HepG2 (cell line): ENCODE measurements at regions not wholly inside any gene's neighbourhood (a gene's known extent, or its start where the extent isn't known, plus 50 kb on each side); places are given as distances from the start of the nearest gene placed in this dataset.

Experiments
- ATAC-seq: fragments of 200-7000 bp; cut with Tn5 transposase; 3 replicates; pipeline ENCODE4 v1.9.1; 2020; ENCODE audit warnings: mild to moderate bottlenecking, moderate library complexity
- BruUV-seq: library from RNA; stranded (reverse); fragments of 400-500 nt; replicated peaks from 2 replicates; lab custom pipeline; 2021; lab: Mats Ljungman, UMichigan
- CTCF ChIA-PET: fragments of 300-600 bp; formaldehyde crosslinking; extraction: SDS; loops from one replicate; lab custom pipeline; 2021; ENCODE audit warnings: low total read pairs, inconsistent platforms, low intra/inter-chr PET ratio; lab: Yijun Ruan, JAX
- POLR2A ChIA-PET: fragments of 350-600 bp; sonication (Branson Sonifier 250); formaldehyde crosslinking; loops from one replicate; lab custom pipeline; 2020; ENCODE audit warnings: antibody characterized with exemption, inconsistent platforms; lab: Yijun Ruan, JAX
- DNase-seq: peaks from one replicate; pipeline ENCODE4 v3.0.0-alpha.2; 2015; ENCODE audit warnings: low spot score
- FAIRE-seq: peaks from 3 replicates; lab custom pipeline; 2011; peaks lifted over from hg19 to GRCh38; lab: Jason Lieb, UNC
- H2AFZ ChIP-seq: one replicate; pipeline ENCODE4 v1.6.1; 2011; ENCODE audit warnings: low read length, inconsistent platforms
- H3K27ac ChIP-seq: fragments of 300-600 bp; 3 replicates; pipeline ENCODE4 v1.8.0; 2011; ENCODE audit warnings: mixed run types, mild to moderate bottlenecking, mixed read lengths, low read length, inconsistent platforms; ENCODE audit not compliant: insufficient read depth; ENCODE audit errors: extremely low read length
- H3K27me3 ChIP-seq, 2 experiments: fragments of 200-600 bp in 1 of 2; 2 replicates in 1 of 2; 3 replicates in 1 of 2; pipeline versions ENCODE4 v1.6.0 to v1.8.0; 2011; ENCODE audit warnings: low read length in 2 of 2, mild to moderate bottlenecking in 2 of 2, moderate library complexity in 2 of 2, inconsistent platforms in 1 of 2; ENCODE audit not compliant: insufficient read depth in 2 of 2, control insufficient read depth in 1 of 2
- H3K36me3 ChIP-seq, 2 experiments: fragments of 200-600 bp in 1 of 2; replicated peaks in 1 of 2; 2 replicates in 1 of 2; 3 replicates in 1 of 2; pipeline versions ENCODE4 v1.5.1 to v1.8.0; 2011; ENCODE audit warnings: low read length in 2 of 2, inconsistent platforms in 1 of 2; ENCODE audit not compliant: insufficient read depth in 2 of 2, control insufficient read depth in 1 of 2
- H3K4me1 ChIP-seq: 2 replicates; pipeline ENCODE4 v1.5.1; 2012; ENCODE audit warnings: low read length, inconsistent platforms; ENCODE audit not compliant: insufficient read depth
- H3K4me2 ChIP-seq: 2 replicates; pipeline ENCODE4 v1.6.0; 2011; ENCODE audit warnings: low read depth, low read length, inconsistent platforms
- H3K4me3 ChIP-seq, 3 experiments: fragments of 200-600 bp in 1 of 3; sonication (generic), shearing (Covaris generic) in 1 of 3; replicated peaks in 1 of 3; 2 replicates each; pipeline ENCODE4 v1.5.1; 2011 to 2016; ENCODE audit warnings: low read length in 3 of 3, inconsistent platforms in 2 of 3, low read depth in 2 of 3, mild to moderate bottlenecking in 2 of 3, control low read depth in 1 of 3, mixed read lengths in 1 of 3; ENCODE audit not compliant: insufficient read depth in 1 of 3
- H3K79me2 ChIP-seq: one replicate; pipeline ENCODE4 v1.6.1; 2011; ENCODE audit warnings: low read length, inconsistent platforms; ENCODE audit not compliant: insufficient read depth
- H3K9ac ChIP-seq: 2 replicates; pipeline ENCODE4 v1.6.0; 2011; ENCODE audit warnings: mild to moderate bottlenecking, low read depth, low read length, inconsistent platforms; ENCODE audit not compliant: insufficient read depth
- H3K9me3 ChIP-seq: 2 replicates; pipeline ENCODE4 v1.5.1; 2012; ENCODE audit warnings: mild to moderate bottlenecking, low read length
- H4K20me1 ChIP-seq: 2 replicates; pipeline ENCODE4 v1.6.0; 2011; ENCODE audit warnings: inconsistent platforms, mild to moderate bottlenecking, low read length, moderate library complexity; ENCODE audit not compliant: insufficient read depth
- AKAP8 ChIP-seq: sonication (generic); formaldehyde crosslinking; IDR thresholded peaks from 2 replicates; pipeline ENCODE4 v1.5.1; 2020; ENCODE audit warnings: mild to moderate bottlenecking, missing genetic modification reagents
- ATF7 ChIP-seq, 2 experiments: fragments of 450-650 bp in 1 of 2; sonication (generic) in 1 of 2; formaldehyde crosslinking in 1 of 2; IDR thresholded peaks; 2 replicates each; pipeline versions ENCODE4 v1.4.0 to v1.6.1; 2016 to 2020; ENCODE audit warnings: antibody characterized with exemption in 1 of 2, mild to moderate bottlenecking in 1 of 2, missing genetic modification reagents in 1 of 2
- CREB1 ChIP-seq, 2 experiments: fragments of 450-650 bp in 1 of 2; IDR thresholded peaks; 2 replicates each; pipeline ENCODE4 v1.6.1; 2016 to 2017; ENCODE audit warnings: control low read depth in 1 of 2, mild to moderate bottlenecking in 1 of 2, missing compliant biosample characterization in 1 of 2, missing genetic modification characterization in 1 of 2
- DMAP1 ChIP-seq: IDR thresholded peaks from 2 replicates; pipeline ENCODE4 v1.6.1; 2016
- KMT2A ChIP-seq: sonication (generic); formaldehyde crosslinking; IDR thresholded peaks from 2 replicates; pipeline ENCODE4 v1.4.0; 2020; ENCODE audit warnings: missing genetic modification reagents
- MED1 ChIP-seq: sonication (generic); formaldehyde crosslinking; IDR thresholded peaks from 2 replicates; pipeline ENCODE4 v1.4.0; 2020; ENCODE audit warnings: missing genetic modification reagents
- SP4 ChIP-seq: sonication (generic); formaldehyde crosslinking; IDR thresholded peaks from 2 replicates; pipeline ENCODE4 v1.8.1; 2023; ENCODE audit warnings: mild to moderate bottlenecking, missing genetic modification reagents
- ZBTB7A ChIP-seq: sonication (generic); formaldehyde crosslinking; IDR thresholded peaks from 2 replicates; pipeline ENCODE4 v1.8.0; 2022; ENCODE audit warnings: mild to moderate bottlenecking, missing genetic modification reagents
- ZNF547 ChIP-seq: sonication (generic); formaldehyde crosslinking; IDR thresholded peaks from 2 replicates; pipeline ENCODE4 v1.5.1; 2020; ENCODE audit warnings: mild to moderate bottlenecking, missing genetic modification reagents
- WGBS: methylation state at CpG from one replicate; pipeline ENCODE4 v1.1.6; 2017; ENCODE audit warnings: low lambda C conversion rate; 5-methylcytosine and 5-hydroxymethylcytosine counted together
- in situ Hi-C: cut with HindIII; loops from 2 replicates; pipeline ENCODE4 v1.10.0; 2017; ENCODE audit warnings: low pct_unique_long_range_greater_than_20kb; ENCODE audit not compliant: extremely low pct_ligation_motif_present
- intact Hi-C: fragments of 100-400 bp; cut with micrococcal nuclease; formaldehyde crosslinking; loops from one replicate; pipeline ENCODE4 v1.10.0; 2022; ENCODE audit not compliant: unreplicated experiment
- TF ChIP-seq, protein P1 (sequence below): sonication (generic); formaldehyde crosslinking; IDR thresholded peaks from 2 replicates; pipeline ENCODE4 v1.9.0; 2021; ENCODE audit warnings: missing genetic modification reagents, borderline replicate concordance
- TF ChIP-seq, protein P2 (sequence below), 2 experiments: IDR thresholded peaks; 2 replicates each; pipeline ENCODE4 v1.6.1; 2011 to 2012; ENCODE audit warnings: low read length in 2 of 2, borderline replicate concordance in 1 of 2, low read depth in 1 of 2, mild to moderate bottlenecking in 1 of 2, moderate library complexity in 1 of 2

DNA sequence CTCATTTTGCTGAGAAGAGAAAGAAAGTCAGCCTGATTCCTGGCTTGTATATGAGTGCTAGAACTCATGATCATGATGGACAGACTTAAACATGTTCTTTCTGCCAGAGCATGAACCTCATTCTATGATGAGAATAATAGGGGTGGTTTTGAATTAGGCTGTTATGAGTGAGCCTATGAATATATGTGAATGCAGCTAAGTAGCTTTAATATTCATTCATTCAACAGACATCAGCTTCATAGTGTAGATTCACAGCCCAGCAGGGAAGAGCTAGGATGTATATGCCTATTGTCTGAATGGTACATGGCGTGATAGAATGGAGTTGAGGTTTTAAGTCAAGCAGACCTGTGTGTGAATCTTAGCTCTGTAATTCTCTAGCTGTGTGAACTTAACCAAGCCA lies 573.2 kb downstream of the DHX35 start:
- TF ChIP-seq, protein P1, sequence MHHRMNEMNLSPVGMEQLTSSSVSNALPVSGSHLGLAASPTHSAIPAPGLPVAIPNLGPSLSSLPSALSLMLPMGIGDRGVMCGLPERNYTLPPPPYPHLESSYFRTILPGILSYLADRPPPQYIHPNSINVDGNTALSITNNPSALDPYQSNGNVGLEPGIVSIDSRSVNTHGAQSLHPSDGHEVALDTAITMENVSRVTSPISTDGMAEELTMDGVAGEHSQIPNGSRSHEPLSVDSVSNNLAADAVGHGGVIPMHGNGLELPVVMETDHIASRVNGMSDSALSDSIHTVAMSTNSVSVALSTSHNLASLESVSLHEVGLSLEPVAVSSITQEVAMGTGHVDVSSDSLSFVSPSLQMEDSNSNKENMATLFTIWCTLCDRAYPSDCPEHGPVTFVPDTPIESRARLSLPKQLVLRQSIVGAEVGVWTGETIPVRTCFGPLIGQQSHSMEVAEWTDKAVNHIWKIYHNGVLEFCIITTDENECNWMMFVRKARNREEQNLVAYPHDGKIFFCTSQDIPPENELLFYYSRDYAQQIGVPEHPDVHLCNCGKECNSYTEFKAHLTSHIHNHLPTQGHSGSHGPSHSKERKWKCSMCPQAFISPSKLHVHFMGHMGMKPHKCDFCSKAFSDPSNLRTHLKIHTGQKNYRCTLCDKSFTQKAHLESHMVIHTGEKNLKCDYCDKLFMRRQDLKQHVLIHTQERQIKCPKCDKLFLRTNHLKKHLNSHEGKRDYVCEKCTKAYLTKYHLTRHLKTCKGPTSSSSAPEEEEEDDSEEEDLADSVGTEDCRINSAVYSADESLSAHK (CRISPR knock-in tag) = no peak
- TF ChIP-seq ZNF547 (no peak), DMAP1 (CRISPR knock-in tag) (no peak), AKAP8 (no peak), ZBTB7A (CRISPR knock-in tag) (no peak), MED1 (CRISPR knock-in tag) (no peak), KMT2A (CRISPR knock-in tag) (no peak), SP4 (CRISPR knock-in tag) (no peak)
- no TSS peak for BruUV-seq
- Histone ChIP-seq H3K4me1 (no peaks in the 10 kb centered on the region), H3K79me2 (no peaks in the 10 kb centered on the region), H3K27ac (no peak overlapping the region), H4K20me1 (no peaks in the 10 kb centered on the region), H3K4me2 (no peak overlapping the region), H3K36me3 (no peaks in the 10 kb centered on the region), H3K27me3 (no peaks in the 10 kb centered on the region), H3K9ac (no peak overlapping the region), H2AFZ (no peak overlapping the region), H3K9me3 (peaks cover 29% of the 10 kb centered on the region; the same call in 1 of the 2 replicates), H3K4me3 (no peak overlapping the region)
- CTCF ChIA-PET = no interaction called here
- POLR2A ChIA-PET = no interaction called here
- DNase-seq (no peak), FAIRE-seq (no peak), ATAC-seq (no peak)
- intact Hi-C loops = no loop called here
- WGBS = 33% methylated on average over 1 of the region's 1 CpG
- in situ Hi-C loops = no loop called here

DNA sequence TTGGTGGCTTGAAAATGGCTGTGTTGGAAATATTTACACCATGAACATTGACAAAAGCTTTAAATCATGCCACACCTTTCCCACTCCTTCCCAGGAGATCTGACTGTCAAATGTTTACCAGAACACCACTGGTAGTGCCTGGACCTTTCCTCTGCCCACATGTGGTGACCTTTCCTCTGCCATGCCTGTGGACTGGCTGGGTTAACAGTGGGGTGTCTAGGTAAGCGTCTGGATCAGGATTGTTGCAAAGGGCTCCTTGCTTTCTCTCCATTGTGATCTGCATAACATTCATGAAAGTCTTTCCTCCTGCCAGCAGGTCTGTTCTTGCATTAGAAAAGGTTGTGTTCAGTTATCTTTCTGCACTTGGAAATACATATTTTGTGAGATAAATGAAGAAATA lies 572.7 kb downstream of the DHX35 start:
- H2AFZ ChIP-seq = no peak overlapping the region
- ATAC-seq = no peak
- no peak overlapping the region for H3K4me2 ChIP-seq
- no peak for DNase-seq
- POLR2A ChIA-PET = no interaction called here
- CTCF ChIA-PET = no interaction called here
- H3K9ac ChIP-seq = no peak overlapping the region
- H3K79me2 ChIP-seq = no peaks in the 10 kb centered on the region
- H4K20me1 ChIP-seq = no peaks in the 10 kb centered on the region
- no peak overlapping the region for H3K27ac ChIP-seq
- in situ Hi-C loops = no loop called here
- no peaks in the 10 kb centered on the region for H3K36me3 ChIP-seq
- 6% methylated on average over 1 of the region's 1 CpG for WGBS
- no TSS peak for BruUV-seq
- no peak overlapping the region for H3K4me3 ChIP-seq
- no peak for FAIRE-seq
- intact Hi-C loops = no loop called here
- H3K4me1 ChIP-seq = no peaks in the 10 kb centered on the region
- H3K27me3 ChIP-seq = no peaks in the 10 kb centered on the region
- peaks cover 29% of the 10 kb centered on the region; the same call in 1 of the 2 replicates for H3K9me3 ChIP-seq
- TF ChIP-seq ATF7 (IDR thresholded peaks at IDR 0.05) = no peak
- no peak for TF ChIP-seq ATF7 (CRISPR knock-in tag; IDR thresholded peaks at IDR 0.05)
- no peak for TF ChIP-seq CREB1 (IDR thresholded peaks at IDR 0.05)
- TF ChIP-seq CREB1 (CRISPR knock-in tag; IDR thresholded peaks at IDR 0.05) = no peak
- TF ChIP-seq, protein P2, sequence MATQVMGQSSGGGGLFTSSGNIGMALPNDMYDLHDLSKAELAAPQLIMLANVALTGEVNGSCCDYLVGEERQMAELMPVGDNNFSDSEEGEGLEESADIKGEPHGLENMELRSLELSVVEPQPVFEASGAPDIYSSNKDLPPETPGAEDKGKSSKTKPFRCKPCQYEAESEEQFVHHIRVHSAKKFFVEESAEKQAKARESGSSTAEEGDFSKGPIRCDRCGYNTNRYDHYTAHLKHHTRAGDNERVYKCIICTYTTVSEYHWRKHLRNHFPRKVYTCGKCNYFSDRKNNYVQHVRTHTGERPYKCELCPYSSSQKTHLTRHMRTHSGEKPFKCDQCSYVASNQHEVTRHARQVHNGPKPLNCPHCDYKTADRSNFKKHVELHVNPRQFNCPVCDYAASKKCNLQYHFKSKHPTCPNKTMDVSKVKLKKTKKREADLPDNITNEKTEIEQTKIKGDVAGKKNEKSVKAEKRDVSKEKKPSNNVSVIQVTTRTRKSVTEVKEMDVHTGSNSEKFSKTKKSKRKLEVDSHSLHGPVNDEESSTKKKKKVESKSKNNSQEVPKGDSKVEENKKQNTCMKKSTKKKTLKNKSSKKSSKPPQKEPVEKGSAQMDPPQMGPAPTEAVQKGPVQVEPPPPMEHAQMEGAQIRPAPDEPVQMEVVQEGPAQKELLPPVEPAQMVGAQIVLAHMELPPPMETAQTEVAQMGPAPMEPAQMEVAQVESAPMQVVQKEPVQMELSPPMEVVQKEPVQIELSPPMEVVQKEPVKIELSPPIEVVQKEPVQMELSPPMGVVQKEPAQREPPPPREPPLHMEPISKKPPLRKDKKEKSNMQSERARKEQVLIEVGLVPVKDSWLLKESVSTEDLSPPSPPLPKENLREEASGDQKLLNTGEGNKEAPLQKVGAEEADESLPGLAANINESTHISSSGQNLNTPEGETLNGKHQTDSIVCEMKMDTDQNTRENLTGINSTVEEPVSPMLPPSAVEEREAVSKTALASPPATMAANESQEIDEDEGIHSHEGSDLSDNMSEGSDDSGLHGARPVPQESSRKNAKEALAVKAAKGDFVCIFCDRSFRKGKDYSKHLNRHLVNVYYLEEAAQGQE (IDR thresholded peaks at IDR 0.05; ENCODE audit: borderline replicate concordance in 1 of 2, low read depth in 1 of 2, low read length in 2 of 2) = no peak
